GM12865 (cell line): ENCODE measurements at regions not wholly inside any gene's neighbourhood (a gene's known extent, or its start where the extent isn't known, plus 50 kb on each side); places are given as distances from the start of the nearest gene placed in this dataset.

Source experiments
- DNase-seq: peaks from one replicate; pipeline ENCODE4 v3.0.0; 2010; ENCODE audit warnings: low read depth
- H3K4me3 ChIP-seq: 2 replicates; pipeline ENCODE4 v1.5.1; 2011; ENCODE audit warnings: mild to moderate bottlenecking, low read depth, low read length, control low read depth
- CTCF ChIP-seq: IDR thresholded peaks from 2 replicates; pipeline ENCODE4 v1.5.1; 2011; ENCODE audit warnings: low read length, control low read depth, low read depth, inconsistent platforms; ENCODE audit not compliant: insufficient read depth; ENCODE audit errors: missing control alignments

GRCh38 chr15:35320158-35320780, 225.7 kb downstream of the DPH6 start:
- TF ChIP-seq CTCF: no peak
- no peak for DNase-seq
- no peak overlapping the region for H3K4me3 ChIP-seq

GRCh38 chr15:35319354-35319753, 226.6 kb downstream of the DPH6 start:
- no peak for DNase-seq
- no peak overlapping the region for H3K4me3 ChIP-seq
- TF ChIP-seq CTCF: no peak

- H3K4me3 ChIP-seq: no peak overlapping the region
- no peak for TF ChIP-seq CTCF
- no peak for DNase-seq
Measured at GRCh38 chr15:35317217-35317616, 228.7 kb downstream of the DPH6 start.

- DNase-seq: no peak
- TF ChIP-seq CTCF: no peak
- H3K4me3 ChIP-seq: no peak overlapping the region
Measured at GRCh38 chr15:35312344-35312743, 227.2 kb upstream of the NANOGP8 start.

- H3K4me3 ChIP-seq: no peak overlapping the region
- TF ChIP-seq CTCF: no peak
- DNase-seq: no peak
Measured at GRCh38 chr15:35311615-35312014, 226.5 kb upstream of the NANOGP8 start.

- no peak overlapping the region for H3K4me3 ChIP-seq
- no peak for TF ChIP-seq CTCF
- no peak for DNase-seq
Measured at GRCh38 chr15:35309886-35310285, 224.8 kb upstream of the NANOGP8 start.

- no peak for TF ChIP-seq CTCF
- no peak for DNase-seq
- H3K4me3 ChIP-seq: no peak overlapping the region
Measured at GRCh38 chr15:35308802-35309201, 223.7 kb upstream of the NANOGP8 start.
